GM12892 (cell line): ENCODE measurements at regions not wholly inside any gene's neighbourhood (a gene's known extent, or its start where the extent isn't known, plus 50 kb on each side); places are given as distances from the start of the nearest gene placed in this dataset.

Source experiments
- POLR2A ChIP-seq: IDR thresholded peaks from 2 replicates; pipeline ENCODE4 v1.6.1; 2011; ENCODE audit warnings: low read depth, low read length, control low read depth
- POLR2AphosphoS5 ChIP-seq: IDR thresholded peaks from 2 replicates; pipeline ENCODE4 v1.6.1; 2011; ENCODE audit warnings: low read depth, low read length, control low read depth
- TAF1 ChIP-seq: IDR thresholded peaks from 2 replicates; pipeline ENCODE4 v1.6.1; 2011; ENCODE audit warnings: low read depth, mild to moderate bottlenecking, control low read depth, low read length, borderline replicate concordance

- TF ChIP-seq TAF1 (no peak), POLR2A (no peak), POLR2AphosphoS5 (no peak)
Measured at GRCh38 chr9:84067821-84068220, 87.2 kb downstream of the RMI1 start.
